ENCODE measurements at regions not wholly inside any gene's neighbourhood (a gene's known extent, or its start where the extent isn't known, plus 50 kb on each side); places are given as distances from the start of the nearest gene placed in this dataset.
"Not testable (repeated sequence)": the region's sequence is repeated elsewhere in the genome, so short reads cannot be mapped to it uniquely, and the experiment has no call there.

- no peak for DNase-seq (ENCODE audit: low read depth)
These were observed 89.1 kb upstream of the HABP2 start for GRCh38 chr10:113463777-113464176.

- DNase-seq (ENCODE audit: low read depth) = no peak
These were observed 83.1 kb upstream of the HABP2 start for GRCh38 chr10:113469796-113470195.

- no peak for DNase-seq (ENCODE audit: low read depth)
These were observed 82.2 kb upstream of the HABP2 start for GRCh38 chr10:113470372-113471240.

- DNase-seq (ENCODE audit: low read depth) = no peak
These were observed 81.4 kb upstream of the HABP2 start for GRCh38 chr10:113471241-113471996.

- DNase-seq (ENCODE audit: low read depth) = no peak
These were observed 79.8 kb upstream of the HABP2 start for GRCh38 chr10:113473011-113473410.

- DNase-seq (ENCODE audit: low read depth) = peak; percentile 64
These were observed 79.0 kb upstream of the HABP2 start for GRCh38 chr10:113473851-113474250.

GRCh38 chr10:113474752-113475151 lies 78.1 kb upstream of the HABP2 start:
- peak; percentile 10 for DNase-seq (ENCODE audit: low read depth)

- peak; percentile 74 for DNase-seq (ENCODE audit: low read depth)
These were observed 77.5 kb upstream of the HABP2 start for GRCh38 chr10:113475381-113475807.

- DNase-seq (ENCODE audit: low read depth) = no peak
These were observed 76.7 kb upstream of the HABP2 start for GRCh38 chr10:113476191-113476590.

- no peak for DNase-seq (ENCODE audit: low read depth)
These were observed 76.2 kb upstream of the HABP2 start for GRCh38 chr10:113476673-113477072.

GRCh38 chr10:113477451-113477850 lies 75.4 kb upstream of the HABP2 start:
- DNase-seq (ENCODE audit: low read depth) = no peak

- DNase-seq (ENCODE audit: low read depth) = no peak
These were observed 73.3 kb upstream of the HABP2 start for GRCh38 chr10:113479346-113480080.

- DNase-seq (ENCODE audit: low read depth) = no peak
These were observed 72.8 kb upstream of the HABP2 start for GRCh38 chr10:113480081-113480360.

GRCh38 chr10:113480851-113481502 lies 71.9 kb upstream of the HABP2 start:
- DNase-seq (ENCODE audit: low read depth) = no peak

- DNase-seq (ENCODE audit: low read depth) = no peak
These were observed 68.4 kb upstream of the HABP2 start for GRCh38 chr10:113484487-113484886.

- DNase-seq (ENCODE audit: low read depth) = no peak
These were observed 67.1 kb upstream of the HABP2 start for GRCh38 chr10:113485736-113486135.

- DNase-seq (ENCODE audit: low read depth) = no peak
These were observed 66.3 kb upstream of the HABP2 start for GRCh38 chr10:113486531-113486930.

GRCh38 chr10:113487154-113487553 lies 65.7 kb upstream of the HABP2 start:
- no peak for DNase-seq (ENCODE audit: low read depth)

- DNase-seq (ENCODE audit: low read depth) = no peak
These were observed 64.7 kb upstream of the HABP2 start for GRCh38 chr10:113488186-113488585.

- DNase-seq (ENCODE audit: low read depth) = not testable (repeated sequence)
These were observed 63.3 kb upstream of the HABP2 start for GRCh38 chr10:113489522-113489921.

GRCh38 chr10:113491967-113492565 lies 60.8 kb upstream of the HABP2 start:
- no peak for DNase-seq (ENCODE audit: low read depth)

- no peak for DNase-seq (ENCODE audit: low read depth)
These were observed 59.7 kb upstream of the HABP2 start for GRCh38 chr10:113493195-113493594.
